Stomach (tissue), 8 donors: ENCODE measurements at regions not wholly inside any gene's neighbourhood (a gene's known extent, or its start where the extent isn't known, plus 50 kb on each side); places are given as distances from the start of the nearest gene placed in this dataset.

ENCODE experiments used
- DNase-seq, 2 donors: peaks; one replicate each; pipeline versions ENCODE4 v3.0.0 to v3.0.0-alpha.2; 2013 to 2019
- H3K27ac ChIP-seq, 5 donors: fragments of 200-600 bp in 4 of 5; sonication (generic) in 4 of 5; one replicate each; pipeline ENCODE4 v1.5.1; 2013 to 2019; ENCODE audit warnings: mild to moderate bottlenecking in 1 of 5, moderate library complexity in 1 of 5
- H3K27me3 ChIP-seq, 3 donors: fragments of 200-600 bp; sonication (generic); one replicate each; pipeline ENCODE4 v1.5.1; 2017 to 2019; ENCODE audit warnings: mixed run types in 1 of 3
- H3K36me3 ChIP-seq, 4 donors: fragments of 200-600 bp; sonication (generic); 1 replicate in 3 of 4; 2 replicates in 1 of 4; pipeline ENCODE4 v1.5.1; 2016 to 2019
- H3K4me1 ChIP-seq, 4 donors: fragments of 200-600 bp; sonication (generic); one replicate each; pipeline ENCODE4 v1.5.1; 2016 to 2019
- H3K4me3 ChIP-seq, 4 donors: fragments of 200-600 bp; sonication (generic) in 3 of 4; one replicate each; pipeline ENCODE4 v1.5.1; 2016 to 2019; ENCODE audit warnings: mild to moderate bottlenecking in 1 of 4
- H3K9me3 ChIP-seq, 4 donors: fragments of 200-600 bp; sonication (generic); one replicate each; pipeline ENCODE4 v1.5.1; 2016 to 2019
- EP300 ChIP-seq: sonication (generic); formaldehyde crosslinking; IDR thresholded peaks from one replicate; pipeline ENCODE4 v1.6.1; 2017; ENCODE audit warnings: antibody characterized with exemption
- POLR2A ChIP-seq, 4 donors: fragments of 450-650 bp; IDR thresholded peaks; one replicate each; pipeline ENCODE4 v1.6.1; 2016; ENCODE audit warnings: antibody characterized with exemption in 4 of 4, control low read depth in 2 of 4, mild to moderate bottlenecking in 1 of 4, moderate library complexity in 1 of 4
- POLR2AphosphoS5 ChIP-seq, 3 donors: sonication (generic); formaldehyde crosslinking; IDR thresholded peaks; one replicate each; pipeline ENCODE4 v1.6.1; 2016; ENCODE audit warnings: antibody characterized with exemption in 3 of 3
- WGBS, 5 donors: extraction: QIAGEN DNeasy Blood & Tissue Kit in 3 of 5; methylation state at CpG; one replicate each; pipeline versions ENCODE4 v1.1.5 to v1.1.7; 2013 to 2018; 5-methylcytosine and 5-hydroxymethylcytosine counted together
- intact Hi-C: fragments of 100-400 bp; cut with DNase I; formaldehyde crosslinking; loops from one replicate; pipeline ENCODE4 v1.15.1; 2023; ENCODE audit warnings: low total_unique reads
- TF ChIP-seq, protein P1 (sequence below), 7 experiments: fragments of 450-650 bp in 4 of 7; fragments of 200-600 bp in 3 of 7; sonication (generic) in 3 of 7; IDR thresholded peaks; one replicate each; pipeline ENCODE4 v1.5.1; 2016 to 2019; ENCODE audit warnings: antibody characterized with exemption in 7 of 7, control low read depth in 2 of 7, mild to moderate bottlenecking in 1 of 7
- donor health status: healthy with polysubstance abuse.
- donor health status: Bipolar disorder and iron deficiency.
- donor health status: healthy.

DNA sequence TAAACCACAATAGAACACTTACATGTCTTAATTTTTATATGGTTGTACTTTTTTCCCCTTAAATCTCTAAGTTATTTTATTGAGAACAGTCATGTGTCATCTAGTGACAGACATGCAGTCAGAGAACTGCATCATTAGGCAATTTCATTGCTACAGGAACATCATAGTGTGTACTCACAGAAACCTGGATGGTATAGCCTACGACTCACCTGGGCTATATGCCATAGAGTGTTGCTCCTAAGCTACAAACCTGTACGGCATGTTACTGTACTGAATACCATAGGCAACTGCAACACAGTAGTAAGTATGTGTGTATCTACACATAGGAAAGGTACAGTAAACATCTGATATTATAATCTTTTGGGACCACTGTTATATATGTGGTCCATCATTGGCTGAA lies 557.6 kb downstream of the PRKD1 start:
- H3K9me3 ChIP-seq: peaks cover 0 to 19% (median 9%) of the 10 kb centered on the region in 4 donors
- H3K4me3 ChIP-seq: no peak overlapping the region
- no peak overlapping the region for H3K27ac ChIP-seq
- DNase-seq: no peak
- no peaks in the 10 kb centered on the region for H3K27me3 ChIP-seq
- H3K4me1 ChIP-seq: no peaks in the 10 kb centered on the region
- H3K36me3 ChIP-seq: no peaks in the 10 kb centered on the region
- TF ChIP-seq EP300: no peak
- TF ChIP-seq, protein P1, sequence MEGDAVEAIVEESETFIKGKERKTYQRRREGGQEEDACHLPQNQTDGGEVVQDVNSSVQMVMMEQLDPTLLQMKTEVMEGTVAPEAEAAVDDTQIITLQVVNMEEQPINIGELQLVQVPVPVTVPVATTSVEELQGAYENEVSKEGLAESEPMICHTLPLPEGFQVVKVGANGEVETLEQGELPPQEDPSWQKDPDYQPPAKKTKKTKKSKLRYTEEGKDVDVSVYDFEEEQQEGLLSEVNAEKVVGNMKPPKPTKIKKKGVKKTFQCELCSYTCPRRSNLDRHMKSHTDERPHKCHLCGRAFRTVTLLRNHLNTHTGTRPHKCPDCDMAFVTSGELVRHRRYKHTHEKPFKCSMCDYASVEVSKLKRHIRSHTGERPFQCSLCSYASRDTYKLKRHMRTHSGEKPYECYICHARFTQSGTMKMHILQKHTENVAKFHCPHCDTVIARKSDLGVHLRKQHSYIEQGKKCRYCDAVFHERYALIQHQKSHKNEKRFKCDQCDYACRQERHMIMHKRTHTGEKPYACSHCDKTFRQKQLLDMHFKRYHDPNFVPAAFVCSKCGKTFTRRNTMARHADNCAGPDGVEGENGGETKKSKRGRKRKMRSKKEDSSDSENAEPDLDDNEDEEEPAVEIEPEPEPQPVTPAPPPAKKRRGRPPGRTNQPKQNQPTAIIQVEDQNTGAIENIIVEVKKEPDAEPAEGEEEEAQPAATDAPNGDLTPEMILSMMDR (IDR thresholded peaks at IDR 0.05): no peak
- TF ChIP-seq POLR2A (IDR thresholded peaks at IDR 0.05): no peak
- TF ChIP-seq POLR2AphosphoS5 (IDR thresholded peaks at IDR 0.05): no peak
- WGBS, 5 donors: 80 to 93% (median 91%) methylated on average over 2 of the region's 2 CpGs
- intact Hi-C loops: no loop called here

DNA sequence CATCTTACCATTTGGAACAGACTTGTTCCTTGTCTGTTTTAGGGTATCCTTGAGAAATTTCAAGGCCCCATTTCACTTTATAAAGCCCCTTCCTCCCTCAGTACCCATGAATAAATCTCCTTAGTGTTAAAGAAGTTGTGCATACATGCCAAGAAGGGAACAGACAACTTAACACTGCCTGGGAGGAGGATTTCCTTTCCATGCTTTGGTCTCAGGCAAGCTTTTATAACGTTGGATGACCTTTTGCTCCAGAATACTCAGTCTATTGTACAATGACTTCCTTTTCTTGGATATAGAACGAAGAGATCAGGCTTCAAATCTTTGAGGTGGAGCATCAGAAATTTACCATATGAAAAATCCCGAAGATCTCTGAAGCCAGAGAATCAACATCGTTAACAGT lies 551.4 kb downstream of the PRKD1 start:
- TF ChIP-seq POLR2AphosphoS5 (IDR thresholded peaks at IDR 0.05) (no peak), POLR2A (IDR thresholded peaks at IDR 0.05) (no peak), EP300 (no peak)
- TF ChIP-seq, protein P1 (IDR thresholded peaks at IDR 0.05): no peak
- no peak for DNase-seq
- WGBS, 5 donors: 44 to 58% (median 52%) methylated on average over 4 of the region's 4 CpGs
- H3K4me1 ChIP-seq: no peaks in the 10 kb centered on the region
- intact Hi-C loops: no loop called here
- H3K27me3 ChIP-seq: no peaks in the 10 kb centered on the region
- H3K36me3 ChIP-seq: no peaks in the 10 kb centered on the region
- no peak overlapping the region for H3K4me3 ChIP-seq
- H3K27ac ChIP-seq: no peak overlapping the region
- H3K9me3 ChIP-seq: no peaks in the 10 kb centered on the region

DNA sequence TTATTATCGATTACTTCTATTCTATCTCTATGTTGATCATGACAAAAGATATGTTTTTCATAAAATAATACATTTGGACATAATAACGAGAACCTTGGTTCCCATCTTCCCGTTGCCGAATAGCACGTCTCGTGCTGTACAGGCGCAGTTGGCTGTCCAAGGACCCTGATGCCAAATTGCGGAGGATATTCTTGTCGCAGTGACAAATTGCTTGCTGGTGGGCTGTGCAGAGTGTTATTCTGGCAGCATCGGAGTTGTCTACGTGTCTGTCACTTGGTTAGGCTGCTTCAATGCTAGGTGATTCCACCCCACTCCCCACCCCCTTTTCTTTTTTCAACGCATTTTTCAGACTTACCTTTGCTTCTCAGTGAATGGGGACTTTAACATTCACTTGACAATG lies 546.8 kb downstream of the PRKD1 start:
- Histone ChIP-seq H3K9me3 (no peaks in the 10 kb centered on the region), H3K4me1 (no peaks in the 10 kb centered on the region), H3K4me3 (no peak overlapping the region), H3K36me3 (no peaks in the 10 kb centered on the region), H3K27me3 (no peaks in the 10 kb centered on the region), H3K27ac (no peak overlapping the region)
- no peak for TF ChIP-seq POLR2A (IDR thresholded peaks at IDR 0.05)
- no peak for TF ChIP-seq EP300
- TF ChIP-seq POLR2AphosphoS5 (IDR thresholded peaks at IDR 0.05): no peak
- TF ChIP-seq, protein P1 (IDR thresholded peaks at IDR 0.05): no peak
- WGBS, 5 donors: 85 to 93% (median 90%) methylated on average over 12 of the region's 12 CpGs
- no peak for DNase-seq
- intact Hi-C loops: no loop called here

DNA sequence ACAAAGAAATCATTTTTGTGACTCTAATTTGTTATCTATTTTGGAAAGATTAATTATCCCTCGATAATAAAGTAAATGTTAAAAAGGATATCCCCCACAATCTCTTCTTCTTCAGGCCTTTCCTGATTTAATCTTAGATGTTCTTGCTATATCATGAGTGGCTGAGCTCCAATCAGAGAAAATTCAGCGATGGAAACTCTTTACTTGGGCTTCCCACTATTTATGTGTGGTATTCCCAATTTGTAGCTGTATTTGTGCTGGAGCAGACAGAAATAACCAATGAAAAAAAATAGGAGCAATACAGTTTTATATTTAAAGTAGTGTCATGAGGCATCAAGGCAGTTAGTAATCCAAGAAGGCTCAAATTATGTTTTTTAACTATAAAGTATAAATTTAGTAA lies 539.1 kb downstream of the PRKD1 start:
- Histone ChIP-seq H3K27me3 (no peaks in the 10 kb centered on the region), H3K27ac (no peak overlapping the region), H3K9me3 (no peaks in the 10 kb centered on the region), H3K36me3 (no peaks in the 10 kb centered on the region), H3K4me3 (no peak overlapping the region), H3K4me1 (no peaks in the 10 kb centered on the region)
- WGBS, 5 donors: 59 to 77% (median 73%) methylated on average over 2 of the region's 2 CpGs
- no peak for TF ChIP-seq POLR2AphosphoS5 (IDR thresholded peaks at IDR 0.05)
- no peak for DNase-seq
- intact Hi-C loops: no loop called here

DNA sequence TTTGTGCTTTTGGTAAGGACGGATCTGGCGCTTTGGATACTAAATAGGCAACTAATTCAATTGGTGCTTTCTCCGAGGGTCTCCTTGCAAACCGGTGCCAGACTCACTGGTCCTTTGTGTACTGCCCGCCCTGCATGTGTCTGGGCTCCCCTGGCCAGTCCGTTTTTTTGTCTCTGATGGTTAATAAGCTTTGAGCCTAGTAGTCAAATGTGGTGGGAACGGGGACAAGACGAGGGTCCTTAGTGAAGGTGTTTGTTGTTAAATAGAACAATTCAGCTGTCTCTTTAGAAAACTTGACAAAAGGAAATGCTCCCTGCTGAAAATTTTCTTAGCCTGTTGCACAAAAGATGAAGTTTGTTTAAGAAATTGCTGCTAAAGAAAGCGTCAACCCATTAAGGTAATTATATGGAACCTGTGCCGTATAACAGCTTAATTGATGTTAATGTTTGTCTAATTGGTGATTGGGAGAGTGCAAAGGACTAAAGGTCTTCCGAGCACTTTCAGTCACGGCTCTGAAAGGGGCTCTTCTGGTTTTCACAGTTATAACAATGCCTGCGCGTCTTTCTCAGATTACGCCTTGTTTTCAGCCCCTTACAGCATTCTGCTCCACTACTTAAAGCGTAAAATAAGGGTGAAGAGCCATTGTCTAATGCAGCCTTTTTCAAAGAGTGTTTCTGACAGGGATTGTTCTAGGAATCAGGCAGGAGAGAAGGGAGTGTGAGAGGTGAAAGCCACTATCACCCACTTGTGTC lies 537.4 kb downstream of the PRKD1 start:
- WGBS, 5 donors: 18 to 30% (median 21%) methylated on average over 16 of the region's 16 CpGs
- no peaks in the 10 kb centered on the region for H3K27me3 ChIP-seq
- H3K27ac ChIP-seq: no peak overlapping the region
- intact Hi-C loops: no loop called here
- TF ChIP-seq POLR2A (IDR thresholded peaks at IDR 0.05) (no peak), EP300 (no peak), POLR2AphosphoS5 (IDR thresholded peaks at IDR 0.05) (no peak)
- TF ChIP-seq, protein P1 (IDR thresholded peaks at IDR 0.05): no peak
- H3K36me3 ChIP-seq: no peaks in the 10 kb centered on the region
- DNase-seq: peak in 1 of 2 donors; percentile 2
- H3K4me3 ChIP-seq: no peak overlapping the region
- no peaks in the 10 kb centered on the region for H3K9me3 ChIP-seq
- H3K4me1 ChIP-seq: no peaks in the 10 kb centered on the region
